Fibroblast of skin of abdomen (primary cell): ENCODE measurements at regions not wholly inside any gene's neighbourhood (a gene's known extent, or its start where the extent isn't known, plus 50 kb on each side); places are given as distances from the start of the nearest gene placed in this dataset.

ENCODE experiments used
- DNase-seq: peaks from one replicate; pipeline ENCODE4 v3.0.0-alpha.2; 2013

- DNase-seq = no peak
These were observed 483.7 kb downstream of the TAF11L14 start for GRCh38 chr5:18117968-18118367.

- DNase-seq = no peak
These were observed 485.0 kb downstream of the TAF11L14 start for GRCh38 chr5:18119156-18119785.

GRCh38 chr5:18141222-18141621, 507.0 kb downstream of the TAF11L14 start:
- no peak for DNase-seq

GRCh38 chr5:18142831-18143230, 508.6 kb downstream of the TAF11L14 start:
- no peak for DNase-seq

- DNase-seq = no peak
These were observed 518.4 kb downstream of the TAF11L14 start for GRCh38 chr5:18152671-18153070.

GRCh38 chr5:18158166-18158565, 523.9 kb downstream of the TAF11L14 start:
- no peak for DNase-seq

GRCh38 chr5:18159331-18159730, 525.1 kb downstream of the TAF11L14 start:
- no peak for DNase-seq

GRCh38 chr5:18171684-18172083, 537.4 kb downstream of the TAF11L14 start:
- DNase-seq = no peak

GRCh38 chr5:18179579-18179978, 545.3 kb downstream of the TAF11L14 start:
- no peak for DNase-seq

GRCh38 chr5:18181575-18181974, 547.3 kb downstream of the TAF11L14 start:
- DNase-seq = no peak

- no peak for DNase-seq
These were observed 561.6 kb downstream of the TAF11L14 start for GRCh38 chr5:18195910-18196309.

- no peak for DNase-seq
These were observed 563.5 kb downstream of the TAF11L14 start for GRCh38 chr5:18197734-18198133.

- DNase-seq = no peak
These were observed 567.9 kb downstream of the TAF11L14 start for GRCh38 chr5:18202164-18202563.

- no peak for DNase-seq
These were observed 569.0 kb downstream of the TAF11L14 start for GRCh38 chr5:18203296-18203695.

GRCh38 chr5:18213666-18214065, 579.4 kb downstream of the TAF11L14 start:
- no peak for DNase-seq

- DNase-seq = no peak
These were observed 581.8 kb downstream of the TAF11L14 start for GRCh38 chr5:18216016-18216415.

GRCh38 chr5:18216729-18217128, 582.5 kb downstream of the TAF11L14 start:
- no peak for DNase-seq

- no peak for DNase-seq
These were observed 585.0 kb downstream of the TAF11L14 start for GRCh38 chr5:18219241-18219640.

GRCh38 chr5:18220631-18221030, 586.4 kb downstream of the TAF11L14 start:
- DNase-seq = no peak

GRCh38 chr5:18236386-18236785, 602.1 kb downstream of the TAF11L14 start:
- no peak for DNase-seq

- no peak for DNase-seq
These were observed 604.1 kb downstream of the TAF11L14 start for GRCh38 chr5:18238321-18238720.

- DNase-seq = no peak
These were observed 606.7 kb downstream of the TAF11L14 start for GRCh38 chr5:18240971-18241370.

- DNase-seq = no peak
These were observed 609.6 kb downstream of the TAF11L14 start for GRCh38 chr5:18243846-18244245.

GRCh38 chr5:18244309-18244708, 610.0 kb downstream of the TAF11L14 start:
- DNase-seq = no peak

- DNase-seq = no peak
These were observed 618.3 kb downstream of the TAF11L14 start for GRCh38 chr5:18252559-18252958.
